ENCODE measurements at regions not wholly inside any gene's neighbourhood (a gene's known extent, or its start where the extent isn't known, plus 50 kb on each side); places are given as distances from the start of the nearest gene placed in this dataset.
"Not testable (repeated sequence)": the region's sequence is repeated elsewhere in the genome, so short reads cannot be mapped to it uniquely, and the experiment has no call there.

DNA sequence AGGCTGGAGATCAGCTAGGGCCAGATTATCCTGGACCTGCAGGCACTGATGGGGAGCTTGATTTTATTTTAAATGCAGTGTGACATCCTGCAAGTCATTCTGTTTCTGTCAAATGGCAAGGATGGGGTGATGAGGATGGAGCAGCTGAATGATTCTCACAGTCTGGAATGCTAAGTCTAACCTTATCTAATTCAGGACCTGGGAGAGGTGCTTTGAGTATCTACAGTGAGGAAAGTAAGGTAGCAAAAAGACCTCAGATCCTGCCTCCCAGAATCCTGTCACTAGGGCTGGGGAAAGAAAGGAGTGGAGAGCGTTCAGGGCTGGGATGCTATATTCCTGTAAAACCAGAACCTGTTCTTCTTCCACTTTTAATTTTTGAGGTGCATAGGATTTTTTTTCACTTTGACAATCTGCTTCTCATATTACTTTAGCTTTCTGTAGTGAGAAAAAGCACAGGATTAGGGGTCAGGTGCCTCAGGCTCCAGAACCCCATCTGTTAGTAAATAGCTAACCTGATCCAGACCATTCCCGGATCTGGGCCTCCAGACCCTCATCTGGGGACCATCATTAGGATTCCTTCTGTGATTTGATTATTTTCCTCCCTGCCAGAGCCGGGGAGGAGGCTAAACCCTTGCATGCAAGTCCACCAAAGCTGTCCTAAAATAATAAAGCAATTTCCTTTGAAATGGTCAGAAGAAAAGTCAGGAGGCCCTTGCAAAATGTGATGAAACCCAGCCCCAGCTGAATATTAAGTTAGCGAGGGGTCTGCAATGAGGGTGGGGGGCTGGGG is 54.7 kb downstream of the ASCL1 start:
- Histone ChIP-seq H3K9me3 (ENCODE audit: control insufficient read depth, insufficient read depth, low read length) (no peaks in the 10 kb centered on the region), H3K27ac (ENCODE audit: low read depth, low read length) (no peak overlapping the region), H3K9ac (ENCODE audit: low read depth, low read length) (no peak overlapping the region), H3K4me3 (ENCODE audit: low read depth, low read length) (no peak overlapping the region), H3K27me3 (ENCODE audit: control insufficient read depth, insufficient read depth, low read length) (no peaks in the 10 kb centered on the region), H3K36me3 (ENCODE audit: control insufficient read depth, insufficient read depth, low read length) (no peaks in the 10 kb centered on the region), H3K4me1 (ENCODE audit: control insufficient read depth, insufficient read depth, low read length) (peaks cover 15% of the 10 kb centered on the region)

DNA sequence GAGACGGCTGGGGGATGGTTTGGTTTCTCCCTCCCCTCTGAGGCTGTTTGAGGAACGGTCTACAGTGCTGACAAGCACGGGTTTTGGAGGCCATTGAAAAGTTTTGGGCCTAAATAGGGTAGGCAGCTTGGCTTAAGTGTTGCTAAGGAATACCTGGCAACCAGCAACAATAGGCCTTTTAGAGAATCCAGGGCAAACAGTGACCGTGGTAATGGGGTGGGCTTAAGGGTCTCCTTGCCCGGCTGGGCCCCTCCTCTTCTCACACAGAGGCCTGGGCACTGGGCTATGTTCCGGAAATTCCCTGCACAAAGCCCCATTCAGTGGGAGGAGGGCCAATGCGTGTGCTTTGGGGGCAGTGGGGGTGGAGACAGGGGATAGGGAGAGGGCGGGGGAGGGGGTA is 55.4 kb downstream of the ASCL1 start:
- H3K4me1 ChIP-seq (ENCODE audit: control insufficient read depth, insufficient read depth, low read length): peaks cover 15% of the 10 kb centered on the region
- H3K4me3 ChIP-seq (ENCODE audit: low read depth, low read length): peak overlapping the region; percentile 36; the same call in 1 of the 2 replicates
- H3K27me3 ChIP-seq (ENCODE audit: control insufficient read depth, insufficient read depth, low read length): no peaks in the 10 kb centered on the region
- no peak overlapping the region for H3K27ac ChIP-seq (ENCODE audit: low read depth, low read length)
- H3K9ac ChIP-seq (ENCODE audit: low read depth, low read length): no peak overlapping the region
- H3K9me3 ChIP-seq (ENCODE audit: control insufficient read depth, insufficient read depth, low read length): no peaks in the 10 kb centered on the region
- no peaks in the 10 kb centered on the region for H3K36me3 ChIP-seq (ENCODE audit: control insufficient read depth, insufficient read depth, low read length)

- Histone ChIP-seq H3K9me3 (ENCODE audit: control insufficient read depth, insufficient read depth, low read length) (no peaks in the 10 kb centered on the region), H3K36me3 (ENCODE audit: control insufficient read depth, insufficient read depth, low read length) (no peaks in the 10 kb centered on the region), H3K4me1 (ENCODE audit: control insufficient read depth, insufficient read depth, low read length) (peaks cover 15% of the 10 kb centered on the region), H3K27me3 (ENCODE audit: control insufficient read depth, insufficient read depth, low read length) (no peaks in the 10 kb centered on the region), H3K27ac (ENCODE audit: low read depth, low read length) (no peak overlapping the region), H3K9ac (ENCODE audit: low read depth, low read length) (no peak overlapping the region), H3K4me3 (ENCODE audit: low read depth, low read length) (no peak overlapping the region)
Observed at GRCh38 chr12:103013741-103014300, 56.3 kb downstream of the ASCL1 start.

DNA sequence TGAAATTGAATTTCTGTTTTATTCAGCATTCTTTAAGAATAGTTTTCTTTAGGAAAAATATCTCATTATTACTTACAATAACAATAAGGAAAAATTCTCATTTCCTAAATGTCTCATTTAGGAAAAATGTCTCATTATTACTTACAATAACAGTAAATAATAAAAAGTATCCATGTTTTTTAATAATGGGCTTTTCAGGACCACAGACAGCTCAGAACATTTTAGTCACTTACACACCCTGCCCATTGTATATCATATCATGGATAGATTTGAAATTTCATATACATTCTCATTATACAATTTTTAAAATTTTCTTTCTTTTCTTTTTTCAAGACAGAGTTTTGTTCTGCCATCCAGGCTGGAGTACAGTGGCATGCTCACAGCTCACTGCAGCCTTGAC is 58.9 kb downstream of the ASCL1 start:
- Histone ChIP-seq H3K9ac (ENCODE audit: low read depth, low read length) (no peak overlapping the region), H3K9me3 (ENCODE audit: control insufficient read depth, insufficient read depth, low read length) (no peaks in the 10 kb centered on the region), H3K27ac (ENCODE audit: low read depth, low read length) (no peak overlapping the region), H3K27me3 (ENCODE audit: control insufficient read depth, insufficient read depth, low read length) (no peaks in the 10 kb centered on the region), H3K4me3 (ENCODE audit: low read depth, low read length) (no peak overlapping the region), H3K4me1 (ENCODE audit: control insufficient read depth, insufficient read depth, low read length) (peaks cover 15% of the 10 kb centered on the region), H3K36me3 (ENCODE audit: control insufficient read depth, insufficient read depth, low read length) (no peaks in the 10 kb centered on the region)

DNA sequence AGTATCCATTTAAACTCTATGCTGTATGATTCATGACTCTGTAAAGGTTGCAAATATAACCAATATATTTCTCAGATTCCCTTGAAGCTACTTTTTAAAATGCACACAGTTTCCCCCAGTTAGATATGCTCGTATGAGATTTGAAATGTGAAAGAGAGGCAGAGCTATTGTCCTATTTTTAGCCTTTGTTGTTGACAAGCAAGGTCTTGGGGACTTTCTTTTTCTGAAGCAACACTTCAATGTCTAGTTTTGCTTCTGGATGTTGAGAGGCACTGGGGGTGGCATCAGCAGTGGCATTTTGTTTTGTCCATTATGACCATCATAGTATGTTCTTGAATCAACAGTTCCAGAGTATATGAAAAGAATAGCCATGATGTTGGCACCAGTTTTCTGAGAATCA is 63.4 kb downstream of the ASCL1 start:
- Histone ChIP-seq H3K9me3 (ENCODE audit: control insufficient read depth, insufficient read depth, low read length) (no peaks in the 10 kb centered on the region), H3K27me3 (ENCODE audit: control insufficient read depth, insufficient read depth, low read length) (no peaks in the 10 kb centered on the region), H3K9ac (ENCODE audit: low read depth, low read length) (no peak overlapping the region), H3K36me3 (ENCODE audit: control insufficient read depth, insufficient read depth, low read length) (no peaks in the 10 kb centered on the region), H3K4me3 (ENCODE audit: low read depth, low read length) (no peak overlapping the region), H3K4me1 (ENCODE audit: control insufficient read depth, insufficient read depth, low read length) (no peaks in the 10 kb centered on the region), H3K27ac (ENCODE audit: low read depth, low read length) (no peak overlapping the region)

GRCh38 chr12:103021538-103022218 is 64.2 kb downstream of the ASCL1 start:
- Histone ChIP-seq H3K36me3 (ENCODE audit: control insufficient read depth, insufficient read depth, low read length) (no peaks in the 10 kb centered on the region), H3K27me3 (ENCODE audit: control insufficient read depth, insufficient read depth, low read length) (no peaks in the 10 kb centered on the region), H3K4me1 (ENCODE audit: control insufficient read depth, insufficient read depth, low read length) (no peaks in the 10 kb centered on the region), H3K4me3 (ENCODE audit: low read depth, low read length) (no peak overlapping the region), H3K9me3 (ENCODE audit: control insufficient read depth, insufficient read depth, low read length) (no peaks in the 10 kb centered on the region), H3K9ac (ENCODE audit: low read depth, low read length) (no peak overlapping the region), H3K27ac (ENCODE audit: low read depth, low read length) (no peak overlapping the region)

DNA sequence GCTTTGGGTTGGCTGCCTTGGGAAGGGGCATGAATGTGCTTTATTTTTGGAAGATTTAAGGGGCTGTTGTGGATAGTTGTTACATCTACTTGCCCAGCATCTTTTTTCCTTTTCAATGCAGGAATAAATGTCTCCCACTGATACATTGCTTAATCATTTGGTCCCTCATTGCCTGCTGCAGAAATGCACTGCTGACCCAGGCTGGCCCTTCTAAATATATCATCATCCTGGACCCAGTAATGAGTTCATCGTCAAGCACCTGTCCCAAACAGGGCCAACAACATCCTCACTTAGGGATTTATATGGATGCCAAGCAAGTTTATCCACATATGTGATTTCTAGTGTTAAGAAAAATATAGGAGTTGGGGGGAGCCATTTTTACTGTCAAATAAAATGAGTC is 67.2 kb downstream of the ASCL1 start:
- no peaks in the 10 kb centered on the region for H3K4me1 ChIP-seq (ENCODE audit: control insufficient read depth, insufficient read depth, low read length)
- no peak overlapping the region for H3K9ac ChIP-seq (ENCODE audit: low read depth, low read length)
- H3K27me3 ChIP-seq (ENCODE audit: control insufficient read depth, insufficient read depth, low read length): no peaks in the 10 kb centered on the region
- no peaks in the 10 kb centered on the region for H3K36me3 ChIP-seq (ENCODE audit: control insufficient read depth, insufficient read depth, low read length)
- H3K9me3 ChIP-seq (ENCODE audit: control insufficient read depth, insufficient read depth, low read length): no peaks in the 10 kb centered on the region
- H3K4me3 ChIP-seq (ENCODE audit: low read depth, low read length): no peak overlapping the region
- H3K27ac ChIP-seq (ENCODE audit: low read depth, low read length): no peak overlapping the region

GRCh38 chr12:103026643-103027042 is 69.2 kb downstream of the ASCL1 start:
- not testable (repeated sequence) for H3K4me3 ChIP-seq (ENCODE audit: low read depth, low read length); H3K9ac ChIP-seq (ENCODE audit: low read depth, low read length); H3K36me3 ChIP-seq (ENCODE audit: control insufficient read depth, insufficient read depth, low read length); H3K27me3 ChIP-seq (ENCODE audit: control insufficient read depth, insufficient read depth, low read length); H3K27ac ChIP-seq (ENCODE audit: low read depth, low read length); H3K9me3 ChIP-seq (ENCODE audit: control insufficient read depth, insufficient read depth, low read length); H3K4me1 ChIP-seq (ENCODE audit: control insufficient read depth, insufficient read depth, low read length)

DNA sequence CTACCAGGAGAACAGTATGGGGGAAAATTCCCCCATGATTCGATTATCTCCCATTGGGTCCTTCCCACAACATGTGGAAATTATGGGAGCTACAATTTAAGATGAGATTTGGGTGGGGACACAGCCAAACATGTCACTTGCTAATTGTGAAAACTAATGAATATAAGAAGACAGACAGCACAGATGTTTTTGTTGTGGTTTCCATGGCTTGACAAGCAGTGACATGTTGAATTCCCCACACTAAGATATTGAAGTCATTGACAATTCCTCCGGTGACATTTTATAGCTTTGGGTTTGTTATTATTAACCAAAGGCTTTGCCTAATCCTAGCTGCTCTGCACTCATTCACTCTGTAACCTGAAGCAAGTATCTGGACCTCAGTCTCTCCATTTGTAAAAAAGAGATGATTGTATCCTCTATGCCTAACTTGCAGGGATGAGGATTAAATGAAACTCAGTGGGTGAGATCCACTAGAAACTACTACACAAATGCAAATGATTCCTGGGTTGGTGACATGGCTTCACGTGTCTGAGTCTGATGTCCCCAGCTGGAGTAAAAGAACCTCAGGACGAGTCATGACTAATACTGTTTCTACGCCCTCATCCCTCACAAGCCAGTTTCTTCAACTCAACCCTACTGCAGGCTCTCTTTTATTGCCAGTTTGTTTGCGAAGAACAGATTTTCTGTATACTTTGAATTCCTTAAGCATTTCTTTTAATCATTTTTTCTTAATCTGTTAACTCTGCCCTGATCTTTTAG is 71.6 kb downstream of the ASCL1 start:
- Histone ChIP-seq H3K27me3 (ENCODE audit: control insufficient read depth, insufficient read depth, low read length) (no peaks in the 10 kb centered on the region), H3K4me1 (ENCODE audit: control insufficient read depth, insufficient read depth, low read length) (no peaks in the 10 kb centered on the region), H3K9me3 (ENCODE audit: control insufficient read depth, insufficient read depth, low read length) (no peaks in the 10 kb centered on the region; the same call in 1 of the 2 replicates), H3K27ac (ENCODE audit: low read depth, low read length) (no peak overlapping the region), H3K9ac (ENCODE audit: low read depth, low read length) (no peak overlapping the region), H3K4me3 (ENCODE audit: low read depth, low read length) (no peak overlapping the region), H3K36me3 (ENCODE audit: control insufficient read depth, insufficient read depth, low read length) (no peaks in the 10 kb centered on the region)

GRCh38 chr12:103036581-103037214 is 79.2 kb downstream of the ASCL1 start:
- no peaks in the 10 kb centered on the region; the same call in 1 of the 2 replicates for H3K9me3 ChIP-seq (ENCODE audit: control insufficient read depth, insufficient read depth, low read length)
- no peak overlapping the region for H3K9ac ChIP-seq (ENCODE audit: low read depth, low read length)
- H3K4me1 ChIP-seq (ENCODE audit: control insufficient read depth, insufficient read depth, low read length): no peaks in the 10 kb centered on the region
- no peak overlapping the region for H3K27ac ChIP-seq (ENCODE audit: low read depth, low read length)
- no peaks in the 10 kb centered on the region for H3K36me3 ChIP-seq (ENCODE audit: control insufficient read depth, insufficient read depth, low read length)
- H3K27me3 ChIP-seq (ENCODE audit: control insufficient read depth, insufficient read depth, low read length): no peaks in the 10 kb centered on the region
- no peak overlapping the region for H3K4me3 ChIP-seq (ENCODE audit: low read depth, low read length)

All from HUES48 (cell line).